NCI-H82 (cell line): ENCODE measurements at regions not wholly inside any gene's neighbourhood (a gene's known extent, or its start where the extent isn't known, plus 50 kb on each side); places are given as distances from the start of the nearest gene placed in this dataset.
"Not testable (repeated sequence)": the region's sequence is repeated elsewhere in the genome, so short reads cannot be mapped to it uniquely, and the experiment has no call there.

Experiments used
- DNase-seq: peaks from one replicate; lab custom pipeline; 2025; lab: John Stamatoyannopoulos, UW

DNA sequence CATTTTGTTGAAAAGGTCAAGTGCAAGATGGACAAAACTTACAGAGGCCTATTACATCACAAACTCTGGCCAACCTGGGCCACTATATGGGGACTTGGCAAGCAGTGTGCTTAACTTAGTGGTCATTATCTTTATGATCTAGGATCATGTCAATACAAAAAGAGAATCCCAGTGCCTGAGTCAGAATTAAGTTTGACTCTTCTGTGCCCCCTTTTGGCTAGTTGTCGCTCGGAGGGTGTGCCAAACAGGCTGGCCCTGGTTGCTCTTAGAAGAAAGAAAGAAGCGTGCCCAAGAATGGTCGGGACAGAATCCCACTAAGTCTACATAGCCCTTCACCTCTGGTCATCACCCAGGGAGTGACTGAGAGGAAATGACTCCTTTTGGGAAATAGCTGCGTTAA, 100.1 kb downstream of the EIF4E start:
- DNase-seq = peak; percentile 48

DNA sequence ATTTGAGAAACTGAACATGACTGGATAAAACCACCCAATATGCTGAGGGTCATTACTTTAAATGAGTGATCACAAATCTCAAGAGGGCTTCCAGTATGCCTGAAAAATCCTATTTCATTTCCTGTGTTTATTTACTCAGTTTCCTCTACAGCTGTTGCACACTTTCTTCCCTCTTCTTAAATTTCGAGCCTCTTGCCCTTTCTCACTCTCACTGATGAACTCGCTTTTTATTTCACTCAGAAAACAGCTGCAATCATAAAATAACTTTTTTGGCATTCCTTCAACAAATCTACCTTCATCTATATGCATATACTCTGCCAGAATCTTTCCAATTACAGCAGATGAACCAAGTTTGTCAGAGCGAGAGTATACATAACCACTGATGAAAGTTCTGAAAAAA, 101.3 kb downstream of the EIF4E start:
- DNase-seq = no peak

DNA sequence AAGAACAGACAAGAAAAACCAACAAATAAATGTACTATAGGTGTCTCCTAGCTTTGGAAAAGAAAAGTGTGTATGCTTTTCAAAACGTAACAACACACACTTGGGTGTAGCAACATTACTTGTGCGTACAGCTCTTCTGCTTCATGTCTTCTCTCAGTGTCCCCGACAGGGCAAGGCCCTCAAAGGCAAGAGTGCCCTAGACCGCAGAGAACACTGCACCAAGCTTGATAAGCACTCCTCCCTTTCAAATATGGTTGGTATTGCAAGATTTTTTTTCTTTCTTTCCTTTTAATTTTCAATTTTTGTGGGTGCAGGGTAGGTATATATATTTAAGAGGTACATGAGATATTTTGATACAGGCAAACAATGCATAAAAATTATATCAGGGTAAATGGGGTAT, 106.8 kb downstream of the EIF4E start:
- no peak for DNase-seq

DNA sequence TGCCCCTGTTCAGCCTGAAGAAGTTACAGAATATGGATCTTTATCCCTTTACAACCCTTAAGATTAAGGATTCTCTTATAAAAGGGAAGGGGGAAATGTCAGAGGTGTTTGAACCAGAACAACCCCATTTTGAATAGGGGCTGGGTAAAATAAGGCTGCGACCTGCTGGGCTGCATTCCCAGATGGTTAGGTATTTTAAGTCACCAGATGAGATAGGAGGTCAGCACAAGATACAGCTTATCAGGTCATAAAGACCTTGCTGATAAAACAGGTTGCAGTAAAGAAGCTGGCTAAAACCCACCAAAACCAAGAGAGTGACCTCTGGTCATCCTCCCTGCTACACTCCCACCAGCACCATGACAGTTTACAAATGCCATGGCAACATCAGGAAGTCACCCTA, 110.8 kb downstream of the EIF4E start:
- not testable (repeated sequence) for DNase-seq

DNA sequence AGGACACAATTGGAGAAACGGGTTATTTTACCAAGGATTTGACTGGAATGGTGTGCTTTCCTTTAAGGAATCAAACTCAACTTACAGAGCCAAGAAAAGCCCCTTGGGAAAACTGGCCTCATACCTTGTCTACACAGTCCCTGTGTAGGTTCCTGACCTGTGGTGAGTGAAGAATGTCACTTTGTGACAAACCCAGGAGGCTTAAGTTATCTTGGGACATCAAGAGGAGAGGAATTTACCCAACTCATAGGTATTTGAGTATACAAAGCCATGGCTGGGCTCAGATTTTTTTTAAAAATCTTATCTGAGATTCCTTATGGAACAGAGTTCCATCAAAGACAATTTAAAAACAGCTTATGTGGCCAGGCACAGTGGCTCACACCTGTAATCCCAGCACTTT, 112.1 kb downstream of the EIF4E start:
- DNase-seq = no peak

DNA sequence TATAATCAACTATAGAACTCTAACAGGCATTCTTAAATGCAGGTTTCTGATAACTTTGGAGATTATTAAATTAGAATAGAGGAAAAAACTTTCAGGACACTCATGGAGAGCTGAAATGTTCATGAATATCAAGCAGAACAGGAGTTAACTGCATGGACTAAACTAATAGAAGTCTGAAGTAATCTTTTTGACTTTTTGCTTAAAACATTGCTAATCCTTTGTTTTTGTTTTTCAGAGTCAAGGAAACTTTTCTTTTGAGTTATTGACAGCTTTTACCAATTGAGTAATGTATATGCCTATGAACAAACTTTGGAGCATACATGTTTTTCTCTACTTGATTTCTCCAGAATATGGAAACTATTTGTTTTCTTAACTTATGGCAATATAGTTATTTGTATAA, 112.5 kb downstream of the EIF4E start:
- no peak for DNase-seq

DNA sequence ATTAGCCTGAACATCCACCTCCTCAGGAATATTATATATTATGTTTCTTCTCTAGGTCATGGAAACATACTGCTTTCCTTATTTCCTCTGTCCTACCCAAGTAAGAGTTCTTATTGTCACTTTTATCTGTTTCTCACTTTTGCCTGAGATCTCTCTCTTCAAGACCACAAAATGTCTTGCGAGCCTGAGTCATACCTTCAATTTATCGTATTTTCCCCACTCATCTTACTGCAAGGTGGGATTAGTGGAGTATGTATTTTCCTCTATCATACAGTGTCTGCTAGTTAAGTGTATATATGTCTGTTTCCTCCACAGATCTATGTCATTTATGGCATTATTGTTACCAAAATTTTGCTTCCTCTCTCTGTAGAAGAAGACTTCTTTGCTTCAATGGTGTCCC, 124.5 kb downstream of the EIF4E start:
- DNase-seq = no peak

DNA sequence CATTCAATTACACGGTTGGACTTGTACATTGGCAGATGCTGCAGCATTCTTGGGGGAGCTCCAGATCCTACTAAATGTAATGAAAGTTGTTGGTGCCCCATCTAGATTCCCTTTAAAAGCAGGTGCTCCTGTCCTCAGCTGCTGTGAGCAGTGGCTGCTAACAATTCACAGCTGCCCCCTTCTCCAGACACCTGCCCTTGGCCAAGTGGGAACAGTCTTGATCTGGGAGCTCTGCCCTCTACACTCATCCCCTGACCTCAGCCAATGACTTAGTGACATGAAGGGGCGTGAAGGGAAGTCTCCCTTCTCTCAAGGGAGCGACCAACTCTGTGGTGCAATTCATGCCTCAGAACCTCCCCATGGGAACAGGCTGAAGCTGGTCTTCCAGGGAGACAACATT, 125.7 kb downstream of the EIF4E start:
- no peak for DNase-seq

DNA sequence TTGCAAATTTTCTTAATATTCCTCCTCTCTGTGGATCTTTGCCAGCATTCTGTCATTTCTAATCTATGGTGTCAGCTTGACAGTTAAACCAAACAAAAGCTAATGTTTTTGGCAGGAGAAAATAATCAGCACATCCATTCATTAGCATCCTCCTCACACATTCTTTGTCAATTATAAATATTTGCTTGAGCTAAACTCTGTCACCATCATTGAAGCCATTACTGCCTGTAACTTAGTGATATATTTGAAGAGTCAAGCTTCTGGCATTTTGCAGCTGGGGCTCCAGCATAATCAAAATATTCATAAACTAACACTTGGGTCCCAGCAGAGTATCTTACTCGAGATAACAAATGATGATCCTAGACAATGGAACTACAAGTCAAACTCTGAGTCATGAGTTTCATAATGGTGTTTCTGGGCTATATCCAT, 126.1 kb downstream of the EIF4E start:
- DNase-seq = no peak

DNA sequence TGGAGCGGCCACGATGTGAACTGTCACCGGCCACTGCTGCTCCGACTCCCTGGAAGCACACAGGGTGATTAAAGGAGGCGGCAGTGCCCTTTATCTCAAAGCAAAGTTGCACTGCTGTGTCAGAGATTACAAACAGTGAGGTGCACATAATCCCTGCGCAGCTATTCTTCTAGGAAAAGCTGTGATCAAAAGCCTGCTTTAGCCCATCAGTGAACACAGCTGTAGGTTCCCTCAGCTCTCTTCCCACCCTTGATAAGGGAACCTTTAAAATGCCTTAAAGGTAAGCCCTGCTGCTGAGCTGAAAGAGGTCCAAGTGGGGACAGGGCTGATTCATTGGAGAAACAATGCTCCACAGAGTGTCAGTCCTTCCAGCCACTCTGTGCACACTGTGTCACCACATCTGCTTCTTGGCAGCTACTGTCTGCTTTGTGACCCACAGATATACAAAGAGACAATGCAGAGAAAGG, 127.6 kb downstream of the EIF4E start:
- peak; percentile 34 for DNase-seq

DNA sequence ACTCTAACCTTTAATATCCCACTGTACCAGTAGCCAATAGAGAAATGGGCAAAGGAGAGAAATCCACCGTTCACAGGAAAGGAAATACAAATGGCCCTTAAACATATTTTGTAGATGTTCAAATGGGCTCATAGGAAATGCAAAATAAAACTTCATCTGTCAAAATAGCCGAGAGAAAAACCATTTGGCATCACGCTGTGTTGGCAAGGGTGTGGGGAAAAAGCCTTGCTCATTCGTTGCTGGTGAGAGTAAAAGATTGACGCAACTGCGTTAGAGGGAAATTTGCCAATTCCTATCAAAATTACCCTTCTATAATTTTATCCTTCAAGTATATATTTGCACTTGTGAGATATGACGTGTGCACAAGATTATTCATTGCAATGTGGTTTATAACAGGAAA, 131.9 kb downstream of the EIF4E start:
- DNase-seq = no peak

DNA sequence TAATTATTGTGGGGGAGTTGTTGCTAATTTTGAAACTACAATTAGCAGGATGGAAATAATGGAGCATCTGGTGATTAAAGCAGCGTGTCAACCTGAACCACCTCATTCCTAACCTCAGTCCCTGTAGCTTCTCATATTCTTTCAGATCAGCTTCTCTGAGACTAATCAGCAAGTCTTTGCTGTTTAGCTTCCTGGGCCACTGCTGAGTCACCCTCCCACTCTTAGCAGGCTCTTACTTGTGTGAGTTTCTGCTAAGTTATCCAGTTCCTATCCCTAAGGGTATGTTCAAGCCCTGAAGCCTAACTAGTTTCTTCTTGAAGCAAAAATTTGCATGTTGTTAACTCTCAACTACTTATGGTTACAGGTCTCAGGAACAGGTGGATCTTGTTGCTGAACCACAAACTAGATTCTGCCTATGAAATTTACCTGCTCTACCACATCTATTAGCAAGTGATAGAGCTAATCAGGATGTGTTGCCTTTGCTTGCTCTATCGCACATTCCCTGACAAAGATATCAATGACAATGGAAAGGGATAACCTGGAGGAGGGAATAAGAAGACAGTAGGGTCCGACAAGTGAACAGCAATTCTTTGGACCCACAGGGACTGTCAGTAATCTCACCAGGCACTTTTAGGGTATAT, 134.2 kb downstream of the EIF4E start:
- DNase-seq = no peak

DNA sequence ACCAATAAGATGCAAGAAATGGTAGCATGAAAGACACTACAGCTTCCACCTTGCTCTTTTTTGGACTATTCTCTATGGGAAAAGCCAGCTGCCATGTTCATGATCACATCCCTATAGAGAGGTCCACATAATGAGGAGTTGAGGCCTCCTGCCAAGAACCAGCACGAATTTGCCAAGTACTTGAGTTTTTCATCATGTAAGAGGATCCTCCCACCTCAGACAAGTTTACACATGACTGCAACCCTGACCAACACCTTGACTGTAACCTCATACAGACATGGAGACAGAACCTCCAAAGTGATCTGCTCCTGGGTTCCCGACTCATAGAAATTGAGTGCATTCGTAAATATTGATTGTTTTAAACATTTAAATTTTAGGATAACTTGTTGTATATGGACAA, 135.2 kb upstream of the TSPAN5 start:
- DNase-seq = no peak

DNA sequence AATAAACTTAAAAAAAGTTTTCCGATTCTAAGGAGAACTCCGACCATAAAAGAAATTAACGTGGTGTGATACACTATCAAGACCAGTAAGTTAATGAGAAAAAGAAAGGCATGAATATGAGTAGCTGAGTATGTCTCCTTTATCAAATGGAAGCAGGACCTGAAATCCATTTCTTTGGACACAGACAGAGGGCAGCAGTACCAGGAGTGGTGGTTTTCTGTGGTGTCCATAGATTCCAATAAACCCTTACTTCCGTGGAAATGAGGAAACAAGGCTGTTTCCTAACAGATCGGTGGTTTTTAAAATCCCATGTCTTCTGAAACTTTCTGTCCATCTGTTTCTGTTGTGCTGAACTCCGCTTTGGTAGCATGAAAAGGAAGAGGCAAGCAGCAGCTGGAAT, 128.5 kb upstream of the TSPAN5 start:
- no peak for DNase-seq

DNA sequence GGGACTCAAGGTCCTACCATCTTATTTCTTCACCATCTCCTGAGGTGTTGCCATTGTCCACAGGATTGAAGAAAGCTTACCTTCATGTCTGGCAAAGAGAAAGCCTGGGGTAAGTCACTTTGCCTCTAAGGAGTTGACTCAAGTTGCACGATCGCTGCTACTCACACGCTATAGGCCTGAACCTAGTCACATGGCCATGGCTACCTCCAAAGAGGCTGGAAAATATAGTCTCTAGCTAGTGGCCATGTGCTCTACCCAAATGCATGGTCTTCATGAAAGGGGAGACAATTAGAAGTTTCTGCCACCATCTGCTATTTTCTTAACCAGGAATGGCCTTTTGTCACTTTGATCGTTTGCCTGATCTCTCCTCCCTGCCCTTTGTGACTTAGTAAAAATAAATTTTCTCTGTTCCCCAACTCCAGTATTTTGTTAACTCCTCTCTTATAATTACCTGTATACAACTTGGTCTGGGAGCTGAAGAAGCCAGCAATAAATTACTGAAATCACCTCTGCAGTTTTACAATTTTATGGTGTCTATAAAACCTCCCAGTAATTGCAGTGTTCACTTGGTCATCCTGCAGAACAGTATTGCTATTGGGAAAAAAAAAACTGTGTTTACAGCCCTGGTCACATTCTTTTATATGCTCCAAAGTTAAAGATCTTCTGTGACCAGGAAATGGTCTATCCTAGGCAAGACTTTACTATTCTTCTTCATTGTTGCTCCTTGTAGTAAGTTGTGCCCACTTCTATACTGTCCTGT, 126.7 kb upstream of the TSPAN5 start:
- no peak for DNase-seq

DNA sequence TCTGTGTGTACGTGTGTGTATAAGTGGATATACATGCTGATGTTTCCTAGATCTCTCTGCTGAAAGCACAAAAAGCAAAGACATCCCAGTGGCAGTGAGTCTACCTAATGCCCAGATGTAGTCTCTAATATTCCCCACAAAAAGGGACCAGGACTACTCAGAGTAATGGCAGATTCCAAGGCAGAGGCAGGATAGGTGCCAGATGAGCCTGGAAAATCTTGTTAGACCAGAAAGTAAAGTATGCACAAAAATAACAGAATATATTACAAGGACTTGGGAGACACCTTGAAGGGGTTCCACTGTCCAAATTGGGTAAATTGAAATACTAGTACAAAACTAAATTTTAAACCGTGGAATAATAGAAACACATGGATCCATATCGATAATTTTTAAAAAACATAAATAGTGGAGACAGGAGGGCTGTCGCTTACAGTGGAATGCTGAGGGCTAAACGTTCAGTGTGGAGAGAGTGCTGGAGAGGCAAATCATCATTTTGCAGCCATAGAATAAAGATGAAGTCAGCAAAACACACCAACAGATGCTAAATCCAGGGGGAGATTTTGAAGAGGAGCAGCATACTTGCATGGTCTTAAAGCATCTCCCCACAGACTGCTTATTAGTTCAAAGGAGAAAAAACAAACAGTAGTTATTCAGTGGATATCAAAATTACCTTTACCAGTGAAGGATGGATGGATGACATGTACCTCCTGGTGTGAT, 123.4 kb upstream of the TSPAN5 start:
- DNase-seq = no peak

DNA sequence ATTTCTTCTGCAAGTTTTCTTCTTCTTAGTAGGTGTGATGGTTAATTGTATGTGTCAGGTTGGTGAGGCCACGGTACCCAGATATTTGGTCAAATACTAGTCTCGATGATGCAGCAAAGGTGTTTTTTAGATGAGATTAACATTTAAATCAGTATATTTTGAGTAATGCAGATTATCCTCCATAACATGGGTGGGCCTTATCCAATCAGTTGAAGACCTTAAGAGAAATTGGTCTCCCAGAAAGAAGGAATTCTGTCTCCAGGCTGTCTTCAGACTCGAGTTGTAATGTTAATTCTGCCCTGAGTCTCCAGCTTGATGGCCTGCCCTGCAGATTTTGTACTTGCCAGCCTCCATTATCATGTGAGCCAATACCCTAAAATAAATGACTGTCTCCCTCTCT, 122.5 kb upstream of the TSPAN5 start:
- no peak for DNase-seq

DNA sequence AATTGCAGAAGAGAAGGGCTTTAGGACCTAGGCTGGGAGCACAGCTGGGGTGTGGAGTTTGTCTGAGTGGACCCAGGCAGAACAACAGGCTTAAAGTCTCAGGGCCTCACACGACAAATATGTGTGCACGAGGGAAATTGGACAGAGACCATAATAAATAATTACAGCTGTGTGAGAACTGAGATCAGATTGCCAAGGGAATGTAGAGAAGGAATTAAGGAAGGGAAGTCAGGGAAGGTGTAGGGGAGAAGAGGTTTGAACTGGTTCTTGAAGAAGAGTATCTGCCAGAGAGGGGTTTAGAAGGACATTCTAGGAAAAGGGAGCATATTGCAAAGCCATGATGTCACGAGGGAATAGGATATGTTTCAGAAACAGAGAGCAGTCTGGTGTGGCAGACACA, 120.7 kb upstream of the TSPAN5 start:
- no peak for DNase-seq

DNA sequence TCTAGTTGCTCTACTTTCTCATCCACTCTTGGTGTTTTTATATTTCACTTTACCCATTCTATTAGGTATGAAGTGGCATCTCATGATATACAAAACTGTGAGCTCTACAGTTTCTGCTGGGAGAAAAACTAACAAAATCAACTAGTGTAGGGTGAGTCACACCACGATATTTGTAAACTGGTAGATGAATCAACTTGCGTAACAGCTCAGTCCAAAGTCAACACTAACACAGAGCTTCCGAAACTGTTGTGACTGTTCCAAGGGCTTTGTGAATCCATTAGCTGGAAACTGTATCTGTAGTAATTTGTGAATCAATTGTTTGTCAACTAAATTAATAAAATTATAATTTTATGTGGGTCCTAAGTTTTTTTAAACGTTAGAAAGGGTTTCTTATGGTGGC, 119.8 kb upstream of the TSPAN5 start:
- no peak for DNase-seq

DNA sequence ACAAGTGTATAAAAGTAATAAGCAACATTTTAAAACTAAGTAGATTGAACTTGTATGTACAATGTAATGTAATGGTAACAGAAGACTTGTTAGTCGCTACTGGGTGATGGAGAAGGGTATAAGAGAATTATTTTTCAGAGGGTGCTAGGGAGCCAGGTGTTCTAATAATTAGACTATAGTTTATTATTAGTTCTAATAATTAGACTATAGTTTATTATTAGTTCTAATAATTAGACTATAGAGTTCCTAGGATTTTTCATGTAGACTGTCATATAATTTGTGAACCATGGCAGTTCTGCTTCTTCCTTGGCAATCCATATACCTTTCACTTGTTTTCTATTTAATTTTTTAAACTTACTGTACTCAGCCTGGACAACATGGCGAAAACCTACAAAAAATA, 117.3 kb upstream of the TSPAN5 start:
- no peak for DNase-seq

DNA sequence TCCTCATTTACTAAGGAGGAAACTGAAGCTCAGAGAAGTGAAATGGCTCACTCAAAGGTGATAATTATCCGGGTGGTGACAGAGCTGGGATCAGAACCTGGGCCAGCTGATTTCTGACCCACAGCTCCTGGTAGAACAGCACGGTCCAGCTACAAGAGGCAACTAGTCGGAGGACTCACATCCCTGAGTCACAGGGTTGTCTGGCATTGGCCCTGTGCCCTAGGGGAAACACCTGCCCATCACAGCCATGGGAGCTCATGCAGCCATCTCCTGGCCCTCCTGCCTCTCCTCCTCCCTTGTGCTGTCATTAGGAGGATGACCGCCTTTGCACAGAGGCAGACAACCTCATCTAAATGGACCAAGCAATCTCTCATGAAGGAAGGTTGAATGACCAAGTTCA, 115.2 kb upstream of the TSPAN5 start:
- no peak for DNase-seq

DNA sequence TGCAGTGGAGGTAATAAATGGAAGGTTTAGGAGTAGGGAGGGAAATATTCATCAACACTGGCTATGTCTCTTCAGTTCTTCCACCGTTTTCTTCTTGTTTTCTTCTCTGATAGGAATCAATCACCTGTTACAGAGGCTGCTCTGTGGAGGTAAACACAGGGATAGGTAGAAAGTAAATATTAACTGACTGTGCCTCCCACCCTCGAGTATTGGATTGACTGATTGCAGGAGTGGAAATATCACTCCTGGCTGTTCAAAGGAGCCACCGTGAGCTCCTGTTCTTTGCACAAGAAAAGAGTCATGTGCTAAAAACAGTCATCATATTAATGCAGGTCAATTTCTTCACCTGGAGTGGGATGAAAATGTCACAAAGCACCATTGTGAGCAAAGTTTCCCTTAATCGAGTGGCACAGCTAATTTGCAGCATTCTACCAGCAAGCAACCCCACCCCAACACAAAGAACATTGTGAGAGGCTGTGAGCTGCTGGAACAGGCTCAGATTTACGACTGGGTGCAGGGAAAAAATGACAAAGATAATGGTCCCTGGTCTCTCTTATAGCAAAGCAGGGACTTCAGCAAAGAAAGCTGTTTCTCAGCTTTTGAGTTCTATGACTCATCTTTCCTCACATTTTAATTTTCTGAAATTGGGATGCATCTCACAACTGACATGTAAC, 113.7 kb upstream of the TSPAN5 start:
- DNase-seq = no peak

DNA sequence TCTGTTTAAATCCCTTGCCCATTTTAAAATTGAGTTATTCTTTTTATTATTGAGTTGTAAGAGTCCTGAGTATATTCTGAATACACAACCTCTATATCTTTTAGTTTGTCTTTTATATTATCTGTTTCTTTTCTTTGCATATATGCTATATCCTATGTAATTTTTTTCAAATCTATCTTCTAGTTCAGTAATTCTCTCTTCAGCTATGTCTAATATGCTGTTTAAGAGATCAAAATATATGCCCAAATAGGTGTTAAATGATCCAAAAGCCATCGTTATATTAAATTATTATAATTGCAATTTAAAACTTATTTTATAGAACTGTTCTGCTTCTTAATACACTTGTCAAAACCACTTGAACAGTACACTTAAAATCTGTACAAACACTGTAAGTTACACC, 107.4 kb upstream of the TSPAN5 start:
- no peak for DNase-seq
